ENCODE measurements at regions not wholly inside any gene's neighbourhood (a gene's known extent, or its start where the extent isn't known, plus 50 kb on each side); places are given as distances from the start of the nearest gene placed in this dataset.

GRCh38 chr10:21052072-21052708 is 155.1 kb upstream of the NEBL start:
- TF ChIP-seq POLR2A (IDR thresholded peaks at IDR 0.05) (no peak), CTCF (IDR thresholded peaks at IDR 0.05) (no peak), POLR2AphosphoS5 (IDR thresholded peaks at IDR 0.05) (no peak)

All from breast epithelium (tissue), 3 donors.